HG02840 (cell line): ENCODE measurements at regions not wholly inside any gene's neighbourhood (a gene's known extent, or its start where the extent isn't known, plus 50 kb on each side); places are given as distances from the start of the nearest gene placed in this dataset.

Source experiments
- ATAC-seq: cut with Tn5 transposase; IDR thresholded peaks from one replicate; pipeline ENCODE4 v1.9.1; 2021; ENCODE audit warnings: mild to moderate bottlenecking, moderate library complexity, moderate number of reproducible peaks; ENCODE audit not compliant: unreplicated experiment, low FRiP score

- no peak for ATAC-seq
Observed at GRCh38 chr4:100970414-100970813, 376.9 kb downstream of the PPP3CA start.

- no peak for ATAC-seq
Observed at GRCh38 chr4:100969925-100970324, 377.4 kb downstream of the PPP3CA start.

- no peak for ATAC-seq
Observed at GRCh38 chr4:100968046-100968445, 379.3 kb downstream of the PPP3CA start.

DNA sequence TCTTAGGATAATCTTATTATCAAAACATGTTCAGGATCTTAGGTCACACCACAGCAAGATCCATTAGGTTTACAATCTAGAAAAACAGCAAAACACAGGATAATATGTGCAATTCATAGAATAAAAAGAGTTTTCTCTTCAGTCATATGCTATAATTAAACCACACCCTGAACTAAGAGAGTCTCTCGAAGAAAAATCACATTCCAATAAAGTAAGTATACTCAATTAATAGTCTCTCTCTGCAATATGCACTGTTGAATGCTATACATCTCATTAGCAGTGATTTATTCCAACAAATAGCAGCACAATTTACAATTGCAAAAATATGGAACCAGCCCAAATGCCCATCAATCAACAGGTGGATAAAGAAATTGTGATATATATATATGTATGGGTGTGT lies 383.7 kb downstream of the PPP3CA start:
- no peak for ATAC-seq

- no peak for ATAC-seq
Observed at GRCh38 chr4:100962698-100963097, 384.6 kb downstream of the PPP3CA start.

DNA sequence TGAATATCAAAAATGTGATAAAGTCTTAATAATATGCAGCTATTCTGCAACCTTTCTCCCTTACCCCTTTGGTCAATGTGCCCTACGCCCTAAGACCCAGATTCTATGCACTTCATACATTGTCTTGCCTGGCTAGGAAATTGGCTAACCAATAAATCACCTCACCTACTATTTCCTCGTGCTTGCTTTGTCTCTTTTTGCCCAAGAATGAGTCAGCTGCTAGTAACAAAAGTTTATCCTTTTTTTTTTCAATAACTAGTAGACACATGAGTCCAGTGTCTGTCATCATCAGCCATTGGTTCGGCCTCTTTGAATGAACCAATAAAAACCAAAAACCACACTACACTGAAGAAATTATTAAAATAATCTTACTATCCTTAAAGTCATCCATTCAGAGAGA lies 387.1 kb downstream of the PPP3CA start:
- no peak for ATAC-seq

DNA sequence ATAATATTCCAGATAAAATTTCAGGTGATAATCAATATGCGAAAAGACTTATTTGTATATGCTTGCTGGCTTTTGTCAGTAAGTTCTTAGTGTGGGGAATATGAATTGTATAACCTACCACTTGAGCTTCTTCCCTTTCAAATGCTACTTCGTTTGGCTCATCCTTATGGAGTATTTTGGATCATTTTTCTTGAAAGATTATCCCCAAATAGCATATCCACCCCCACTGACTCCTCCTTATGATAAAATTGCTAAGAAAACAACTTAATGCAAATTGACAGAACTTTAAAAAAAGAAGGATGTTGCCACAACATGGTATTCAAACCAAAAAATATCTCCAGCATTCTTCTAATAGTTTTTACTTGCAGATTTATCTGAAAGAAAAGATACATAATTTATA lies 393.3 kb downstream of the PPP3CA start:
- ATAC-seq: no peak

- ATAC-seq: no peak
Observed at GRCh38 chr4:100953616-100954015, 393.7 kb downstream of the PPP3CA start.

DNA sequence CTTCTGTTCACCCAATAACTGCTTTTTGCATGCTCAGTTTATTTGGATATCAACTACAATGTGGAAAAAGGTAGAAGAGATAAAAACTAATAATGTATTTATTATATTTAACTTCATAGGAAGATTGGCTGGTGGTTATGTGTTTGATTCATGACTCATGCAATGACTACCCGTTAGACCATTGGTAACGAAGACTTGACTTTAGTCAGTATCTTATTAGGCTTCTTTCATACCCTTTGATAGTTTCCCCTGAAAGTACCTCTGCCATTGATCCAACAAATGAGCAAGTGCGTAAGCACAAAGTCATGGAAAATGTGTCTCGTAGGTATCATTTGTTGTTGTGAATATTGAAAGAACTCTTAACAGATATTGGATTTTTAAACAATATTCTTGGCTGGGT lies 394.7 kb downstream of the PPP3CA start:
- no peak for ATAC-seq

GRCh38 chr4:100949350-100949935 lies 397.9 kb downstream of the PPP3CA start:
- ATAC-seq: no peak

DNA sequence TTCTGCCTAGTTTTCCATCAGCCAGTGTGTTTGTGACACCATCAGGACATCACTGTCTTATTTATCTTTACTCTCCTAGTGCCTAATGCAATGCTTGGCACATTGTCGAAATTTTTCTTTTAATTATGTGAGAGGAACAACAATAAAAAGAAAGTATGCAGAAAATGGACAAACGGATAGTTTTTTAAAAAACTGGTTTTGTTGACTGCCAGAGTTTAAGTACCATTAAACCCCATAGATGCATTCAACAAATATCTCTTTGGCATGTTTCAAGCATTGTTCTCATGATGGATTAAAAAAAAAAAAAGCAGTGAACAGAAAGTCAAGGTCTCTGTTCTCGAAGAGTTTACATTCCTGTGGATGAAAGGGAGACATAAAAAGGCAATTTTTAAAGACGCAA lies 398.4 kb downstream of the PPP3CA start:
- ATAC-seq: no peak

DNA sequence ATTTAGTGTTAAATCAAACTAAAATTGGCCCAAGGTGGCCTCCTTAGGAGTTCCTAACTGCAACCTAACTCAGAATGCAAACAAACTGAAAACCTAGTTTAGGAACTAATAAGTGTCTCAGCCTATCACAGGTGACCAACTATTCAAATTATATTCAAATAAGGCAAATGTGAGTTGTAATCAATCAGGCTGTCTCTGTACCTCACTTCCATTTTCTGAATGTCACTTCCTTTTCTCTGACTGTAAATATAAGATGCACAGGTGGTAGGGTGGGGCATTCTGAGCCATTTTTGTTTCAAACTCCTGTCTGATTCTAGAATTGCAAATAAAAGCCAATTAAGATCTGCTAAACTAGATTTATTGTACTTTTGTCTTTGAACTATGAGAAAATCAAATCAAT lies 401.5 kb downstream of the PPP3CA start:
- no peak for ATAC-seq

- ATAC-seq: no peak
Observed at GRCh38 chr4:100938698-100939097, 408.6 kb downstream of the PPP3CA start.

- no peak for ATAC-seq
Observed at GRCh38 chr4:100936661-100937375, 410.5 kb downstream of the PPP3CA start.

- ATAC-seq: no peak
Observed at GRCh38 chr4:100935090-100935489, 412.2 kb downstream of the PPP3CA start.

- no peak for ATAC-seq
Observed at GRCh38 chr4:100933628-100934027, 413.7 kb downstream of the PPP3CA start.

DNA sequence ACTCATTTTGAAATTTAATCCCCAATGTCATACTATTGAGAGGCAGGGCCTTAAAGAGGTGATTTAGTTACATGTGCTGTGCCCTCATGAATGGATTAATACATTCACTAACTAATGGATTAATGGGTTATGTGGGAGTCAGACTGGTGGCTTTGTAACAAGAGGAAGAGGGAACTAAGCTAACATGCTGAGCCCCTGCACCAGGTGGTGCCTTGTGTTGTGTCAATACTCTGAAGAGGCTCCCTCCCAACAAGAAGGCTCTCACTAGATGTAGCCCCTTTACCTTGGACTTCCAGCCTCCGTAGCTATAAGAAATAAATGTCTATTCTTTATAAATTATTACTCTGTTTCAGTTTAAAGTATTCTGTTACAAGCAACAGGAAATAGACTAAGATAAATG lies 411.9 kb upstream of the EMCN start:
- ATAC-seq: no peak

GRCh38 chr4:100929135-100929534 lies 411.3 kb upstream of the EMCN start:
- ATAC-seq: no peak

GRCh38 chr4:100926039-100926717 lies 408.4 kb upstream of the EMCN start:
- ATAC-seq: no peak

DNA sequence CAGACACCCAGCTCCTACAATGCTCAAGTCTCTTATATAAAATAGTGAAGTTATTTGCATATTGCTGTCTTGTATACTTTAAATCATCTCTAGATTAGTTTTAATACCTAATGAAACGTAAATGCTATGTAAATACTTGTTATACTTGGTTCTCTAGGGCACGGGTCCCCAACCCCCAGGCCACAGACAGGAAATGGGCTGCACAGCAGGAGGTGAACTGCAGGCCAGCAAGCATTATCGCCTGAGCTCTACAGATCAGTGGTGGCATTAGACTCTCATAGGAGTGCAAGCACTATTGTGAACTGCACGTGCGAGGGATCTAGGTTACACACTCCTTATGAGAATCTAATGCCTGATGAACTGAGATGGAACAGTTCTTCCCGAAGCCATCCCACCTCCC lies 395.9 kb upstream of the EMCN start:
- ATAC-seq: no peak

- ATAC-seq: no peak
Observed at GRCh38 chr4:100908540-100908939, 390.7 kb upstream of the EMCN start.
